Central memory CD8-positive, alpha-beta T cell (primary cell): ENCODE measurements at regions not wholly inside any gene's neighbourhood (a gene's known extent, or its start where the extent isn't known, plus 50 kb on each side); places are given as distances from the start of the nearest gene placed in this dataset.
"Not testable (repeated sequence)": the region's sequence is repeated elsewhere in the genome, so short reads cannot be mapped to it uniquely, and the experiment has no call there.

Experiments used
- ATAC-seq: fragments of 150-1000 bp; cut with Tn5 transposase; replicated peaks from 2 replicates; pipeline ENCODE4 v1.10.0; 2022; ENCODE audit warnings: mild to moderate bottlenecking, moderate FRiP score, moderate number of reproducible peaks; ENCODE audit not compliant: poor library complexity, severe bottlenecking; ENCODE audit errors: extremely low read depth
- DNase-seq, 2 donors: peaks; one replicate each; pipeline ENCODE4 v3.0.0; 2021; ENCODE audit warnings: low spot score in 2 of 2
- H3K27ac Mint-ChIP-seq: one replicate; pipeline ENCODE4 v1.8.0; 2022; ENCODE audit warnings: low read depth, mild to moderate bottlenecking, moderate library complexity, mixed read lengths
- H3K27me3 Mint-ChIP-seq: one replicate; pipeline ENCODE4 v1.8.0; 2022; ENCODE audit warnings: mixed read lengths
- H3K36me3 Mint-ChIP-seq: one replicate; pipeline ENCODE4 v1.8.0; 2022; ENCODE audit warnings: mild to moderate bottlenecking, moderate library complexity, mixed read lengths; ENCODE audit not compliant: insufficient read depth
- H3K4me1 Mint-ChIP-seq: one replicate; pipeline ENCODE4 v1.8.0; 2022; ENCODE audit warnings: mixed read lengths
- H3K4me3 Mint-ChIP-seq: one replicate; pipeline ENCODE4 v1.8.0; 2022; ENCODE audit warnings: mild to moderate bottlenecking, moderate library complexity, mixed read lengths
- H3K9me3 Mint-ChIP-seq: one replicate; pipeline ENCODE4 v1.8.0; 2022; ENCODE audit warnings: mixed read lengths

DNA sequence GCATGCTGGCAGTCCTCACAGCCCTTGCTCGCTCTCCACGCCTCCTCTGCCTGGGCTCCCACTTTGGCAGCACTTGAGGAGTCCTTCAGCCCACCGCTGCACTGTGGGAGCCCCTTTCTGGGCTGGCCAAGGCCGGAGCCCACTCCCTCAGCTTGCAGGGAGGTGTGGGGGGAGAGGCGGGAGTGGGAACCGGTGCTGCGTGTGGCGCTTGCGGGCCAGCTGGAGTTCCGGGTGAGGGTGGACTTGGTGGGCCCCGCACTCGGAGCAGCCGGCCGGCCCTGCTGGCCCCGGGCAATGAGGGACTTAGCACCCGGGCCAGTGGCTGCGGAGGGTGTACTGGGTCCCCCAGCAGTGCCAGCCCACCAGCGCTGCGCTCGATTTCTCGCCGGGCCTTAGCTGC is 273.9 kb downstream of the ADGRD1 start:
- not testable (repeated sequence) for H3K4me1 Mint-ChIP-seq, H3K36me3 Mint-ChIP-seq, H3K9me3 Mint-ChIP-seq, DNase-seq, ATAC-seq, H3K27ac Mint-ChIP-seq, H3K4me3 Mint-ChIP-seq
- H3K27me3 Mint-ChIP-seq = peaks cover 49% of the 10 kb centered on the region

GRCh38 chr12:131229079-131229425 is 275.3 kb downstream of the ADGRD1 start:
- not testable (repeated sequence) for H3K27ac Mint-ChIP-seq, H3K4me1 Mint-ChIP-seq, H3K36me3 Mint-ChIP-seq, DNase-seq, ATAC-seq, H3K9me3 Mint-ChIP-seq, H3K4me3 Mint-ChIP-seq
- H3K27me3 Mint-ChIP-seq = peaks cover 49% of the 10 kb centered on the region

- no peaks in the 10 kb centered on the region for H3K9me3 Mint-ChIP-seq
- H3K4me3 Mint-ChIP-seq = no peak overlapping the region
- ATAC-seq = no peak
- peaks cover 6% of the 10 kb centered on the region for H3K4me1 Mint-ChIP-seq
- no peaks in the 10 kb centered on the region for H3K36me3 Mint-ChIP-seq
- peaks cover 49% of the 10 kb centered on the region for H3K27me3 Mint-ChIP-seq
- no peak overlapping the region for H3K27ac Mint-ChIP-seq
- DNase-seq = no peak
Measured at GRCh38 chr12:131229426-131230339, 276.0 kb downstream of the ADGRD1 start.

GRCh38 chr12:131230340-131231031 is 276.8 kb downstream of the ADGRD1 start:
- Mint-ChIP-seq H3K27ac (no peak overlapping the region), H3K36me3 (no peaks in the 10 kb centered on the region), H3K9me3 (no peaks in the 10 kb centered on the region), H3K4me1 (peaks cover 6% of the 10 kb centered on the region), H3K4me3 (no peak overlapping the region), H3K27me3 (peaks cover 49% of the 10 kb centered on the region)
- DNase-seq = no peak
- no peak for ATAC-seq

DNA sequence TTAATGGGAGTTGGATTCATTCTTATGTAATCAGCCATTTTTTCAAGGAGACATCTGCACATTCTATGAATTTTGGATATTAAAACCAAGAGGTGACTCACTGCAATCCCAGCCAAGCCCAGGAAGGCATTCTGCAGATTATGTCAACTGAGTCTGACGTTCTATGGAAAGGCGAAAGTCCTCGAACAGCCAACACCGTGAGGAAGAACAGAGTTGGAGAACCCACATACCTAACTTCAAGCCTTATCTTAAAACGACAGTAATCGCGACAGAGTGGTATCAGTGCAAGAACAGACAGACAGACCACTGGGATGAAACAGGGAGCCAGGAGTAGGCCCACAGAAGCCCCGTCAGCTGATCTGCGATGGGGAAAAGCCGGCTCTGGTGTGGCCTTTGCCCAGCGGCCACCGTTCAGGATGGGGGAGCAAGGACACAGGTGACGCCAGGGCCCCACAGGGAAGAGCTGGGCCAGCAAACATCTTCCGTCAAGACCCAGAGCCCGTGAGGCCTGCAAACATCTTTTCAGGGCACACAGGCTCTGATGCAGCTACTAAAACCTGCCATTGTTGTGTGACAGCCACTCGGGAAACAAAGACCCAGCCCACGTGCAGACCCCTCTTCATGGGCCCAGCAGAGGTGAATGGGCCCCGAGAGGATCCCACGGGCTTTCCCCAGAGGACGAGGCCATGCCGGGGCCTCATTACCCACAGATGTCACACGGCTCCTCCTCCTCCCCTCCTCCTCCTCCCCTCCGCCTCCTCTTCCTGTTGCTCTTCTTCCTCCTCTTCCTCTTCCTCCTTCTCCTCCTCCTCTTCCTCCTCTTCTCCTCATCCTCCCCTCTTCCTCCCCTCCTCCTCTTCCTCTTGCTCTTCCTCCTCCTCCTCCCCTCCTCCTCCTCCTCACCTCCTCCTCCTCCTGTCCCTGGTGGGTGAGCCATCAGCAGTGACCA is 277.6 kb downstream of the ADGRD1 start:
- H3K9me3 Mint-ChIP-seq = no peaks in the 10 kb centered on the region
- no peak overlapping the region for H3K4me3 Mint-ChIP-seq
- H3K27ac Mint-ChIP-seq = no peak overlapping the region
- H3K27me3 Mint-ChIP-seq = peaks cover 55% of the 10 kb centered on the region
- H3K36me3 Mint-ChIP-seq = no peaks in the 10 kb centered on the region
- peaks cover 6% of the 10 kb centered on the region for H3K4me1 Mint-ChIP-seq
- ATAC-seq = no peak
- DNase-seq = no peak

DNA sequence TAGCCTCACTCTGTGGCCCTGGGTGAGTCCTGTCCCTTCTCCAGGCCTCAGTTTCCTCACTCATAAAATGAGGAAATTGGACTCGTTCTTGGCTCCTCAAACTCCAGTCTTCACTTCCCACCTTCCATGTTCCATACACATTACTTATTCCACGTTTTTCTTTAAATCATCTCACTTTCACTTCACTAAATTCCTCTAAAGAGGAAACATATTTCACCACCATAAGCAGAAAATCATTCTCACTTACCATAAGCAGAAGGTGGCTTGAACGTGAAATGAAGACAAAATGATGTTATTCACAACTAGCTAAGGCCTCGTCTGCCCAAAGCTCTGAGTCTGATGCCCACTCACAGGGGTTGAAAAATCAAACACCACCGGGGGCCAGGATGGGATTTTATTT is 278.3 kb downstream of the ADGRD1 start:
- no peak overlapping the region for H3K4me3 Mint-ChIP-seq
- ATAC-seq (no peak), DNase-seq (no peak)
- no peak overlapping the region for H3K27ac Mint-ChIP-seq
- no peaks in the 10 kb centered on the region for H3K36me3 Mint-ChIP-seq
- H3K27me3 Mint-ChIP-seq = peaks cover 56% of the 10 kb centered on the region
- peaks cover 6% of the 10 kb centered on the region for H3K4me1 Mint-ChIP-seq
- H3K9me3 Mint-ChIP-seq = no peaks in the 10 kb centered on the region

DNA sequence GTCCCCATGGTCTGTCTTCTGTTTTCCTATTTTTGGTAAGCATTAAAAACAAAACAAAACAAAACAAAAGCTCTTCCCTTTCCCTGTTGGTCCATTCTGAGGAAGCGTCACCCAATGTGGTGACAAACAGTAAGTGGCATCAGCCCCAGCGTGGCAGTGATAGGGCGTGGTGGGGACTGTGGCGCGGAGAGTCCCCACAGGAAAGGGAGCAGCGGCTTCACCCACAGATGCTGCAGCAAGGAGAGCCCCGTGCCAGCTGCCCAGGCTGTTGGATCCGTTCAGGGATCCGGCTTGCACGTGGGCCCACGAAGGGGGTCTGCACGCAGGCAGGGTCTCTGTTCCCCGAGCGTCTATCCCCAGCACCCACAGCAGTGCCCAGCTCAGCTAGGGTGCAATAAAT is 279.2 kb downstream of the ADGRD1 start:
- not testable (repeated sequence) for ATAC-seq, H3K4me1 Mint-ChIP-seq, H3K4me3 Mint-ChIP-seq, H3K9me3 Mint-ChIP-seq, H3K27ac Mint-ChIP-seq, H3K36me3 Mint-ChIP-seq, DNase-seq
- H3K27me3 Mint-ChIP-seq = peaks cover 49% of the 10 kb centered on the region

- H3K27ac Mint-ChIP-seq, H3K4me1 Mint-ChIP-seq, H3K36me3 Mint-ChIP-seq, H3K4me3 Mint-ChIP-seq, H3K9me3 Mint-ChIP-seq, DNase-seq, ATAC-seq: not testable (repeated sequence)
- peaks cover 42% of the 10 kb centered on the region for H3K27me3 Mint-ChIP-seq
Measured at GRCh38 chr12:131233850-131234789, 280.4 kb downstream of the ADGRD1 start.

GRCh38 chr12:131234841-131235271 is 281.1 kb downstream of the ADGRD1 start:
- DNase-seq, ATAC-seq, H3K9me3 Mint-ChIP-seq, H3K4me1 Mint-ChIP-seq, H3K4me3 Mint-ChIP-seq, H3K27ac Mint-ChIP-seq, H3K36me3 Mint-ChIP-seq: not testable (repeated sequence)
- H3K27me3 Mint-ChIP-seq = peaks cover 35% of the 10 kb centered on the region

- Mint-ChIP-seq H3K27me3 (peaks cover 24% of the 10 kb centered on the region), H3K36me3 (no peaks in the 10 kb centered on the region), H3K4me1 (peaks cover 6% of the 10 kb centered on the region), H3K27ac (no peak overlapping the region), H3K9me3 (no peaks in the 10 kb centered on the region), H3K4me3 (no peak overlapping the region)
- no peak for ATAC-seq
- DNase-seq = no peak
Measured at GRCh38 chr12:131235871-131236271, 282.2 kb downstream of the ADGRD1 start.

DNA sequence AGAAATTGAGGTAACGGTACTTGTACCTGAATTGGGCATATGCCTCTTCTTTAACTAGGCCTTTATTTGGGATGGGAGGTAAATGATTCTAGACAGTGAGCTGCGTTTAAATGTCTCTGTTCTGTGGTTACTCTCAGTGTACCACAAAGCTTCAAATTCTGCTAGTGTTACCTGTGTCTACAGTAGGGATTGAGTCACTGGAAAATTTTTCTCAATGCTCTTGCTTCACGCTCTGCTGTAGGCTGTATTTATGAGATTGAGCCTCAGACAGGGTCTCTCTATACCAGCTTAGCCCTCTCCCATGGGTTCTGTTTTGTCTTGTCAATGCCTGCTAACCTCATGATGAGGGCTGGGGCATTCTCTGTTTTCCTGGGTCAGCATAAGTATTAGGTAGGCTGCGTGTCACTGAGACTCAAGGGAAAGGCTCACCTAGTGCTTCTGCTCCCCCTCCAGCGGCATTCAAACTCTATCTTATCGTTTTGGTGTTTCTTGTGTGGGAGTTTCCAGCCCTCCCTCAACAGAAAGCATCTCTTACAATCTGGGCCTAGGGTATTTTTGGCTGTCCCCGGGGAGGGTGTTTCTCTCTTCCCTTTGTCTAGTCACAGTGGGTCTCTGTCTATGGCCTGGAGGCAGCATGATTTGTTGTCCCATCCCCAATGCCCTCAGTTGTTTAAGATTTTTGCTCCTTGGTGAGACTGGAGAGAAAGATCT is 285.8 kb downstream of the ADGRD1 start:
- DNase-seq (no peak), ATAC-seq (no peak)
- Mint-ChIP-seq H3K4me3 (no peak overlapping the region), H3K27me3 (peaks cover 10% of the 10 kb centered on the region), H3K36me3 (no peaks in the 10 kb centered on the region), H3K9me3 (no peaks in the 10 kb centered on the region), H3K4me1 (no peaks in the 10 kb centered on the region), H3K27ac (no peak overlapping the region)
